Kidney epithelial cell (primary cell): ENCODE measurements at regions not wholly inside any gene's neighbourhood (a gene's known extent, or its start where the extent isn't known, plus 50 kb on each side); places are given as distances from the start of the nearest gene placed in this dataset.

Experiments
- DNase-seq: peaks from one replicate; pipeline ENCODE4 v3.0.0-alpha.2; 2010; ENCODE audit warnings: low read depth
- H3K27me3 ChIP-seq: 2 replicates; pipeline ENCODE4 v1.6.0; 2011; ENCODE audit warnings: low read length; ENCODE audit not compliant: control insufficient read depth, insufficient read depth
- H3K36me3 ChIP-seq: 2 replicates; pipeline ENCODE4 v1.5.1; 2011; ENCODE audit warnings: low read length; ENCODE audit not compliant: control insufficient read depth, insufficient read depth
- H3K4me3 ChIP-seq: 2 replicates; pipeline ENCODE4 v1.5.1; 2011; ENCODE audit warnings: low read depth, mild to moderate bottlenecking, control low read depth, low read length
- CTCF ChIP-seq: IDR thresholded peaks from 2 replicates; pipeline ENCODE4 v1.5.1; 2011; ENCODE audit warnings: mild to moderate bottlenecking, moderate library complexity, low read length, control low read depth, inconsistent platforms; ENCODE audit not compliant: insufficient read depth, poor library complexity, severe bottlenecking

GRCh38 chr20:3309226-3309625, 70.2 kb upstream of the SLC4A11 start:
- Histone ChIP-seq H3K4me3 (no peak overlapping the region), H3K36me3 (no peaks in the 10 kb centered on the region), H3K27me3 (no peaks in the 10 kb centered on the region)
- no peak for TF ChIP-seq CTCF
- no peak for DNase-seq

- H3K27me3 ChIP-seq = no peaks in the 10 kb centered on the region
- no peak for DNase-seq
These were observed 68.7 kb upstream of the SLC4A11 start for GRCh38 chr20:3307725-3308124.

DNA sequence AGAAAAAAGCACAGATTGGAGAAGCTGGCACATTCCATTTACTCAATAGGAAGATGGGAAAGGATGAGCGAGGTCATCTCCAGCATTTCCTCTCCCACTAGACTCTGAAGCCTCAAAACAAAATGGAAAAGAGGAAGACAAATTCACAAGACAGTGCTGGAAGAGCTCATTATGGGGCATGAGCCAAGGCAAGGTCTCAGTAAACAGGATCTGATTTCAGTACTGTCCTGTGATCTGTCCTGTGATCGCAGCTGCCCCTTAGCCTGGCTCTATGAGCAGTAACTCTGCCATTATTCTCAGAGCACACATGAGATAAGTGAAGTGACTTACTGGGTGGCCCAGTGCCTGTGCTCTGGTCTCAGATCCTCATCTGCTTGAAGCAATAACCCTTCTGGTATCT, 68.1 kb upstream of the SLC4A11 start:
- H3K36me3 ChIP-seq = no peaks in the 10 kb centered on the region
- H3K27me3 ChIP-seq = no peaks in the 10 kb centered on the region
- no peak overlapping the region for H3K4me3 ChIP-seq
- no peak for DNase-seq
- TF ChIP-seq CTCF = no peak

More at GRCh38 chr20:3307725-3308124, 68.7 kb upstream of the SLC4A11 start:
- Histone ChIP-seq H3K4me3 (no peak overlapping the region), H3K36me3 (no peaks in the 10 kb centered on the region)
- TF ChIP-seq CTCF = no peak

DNA sequence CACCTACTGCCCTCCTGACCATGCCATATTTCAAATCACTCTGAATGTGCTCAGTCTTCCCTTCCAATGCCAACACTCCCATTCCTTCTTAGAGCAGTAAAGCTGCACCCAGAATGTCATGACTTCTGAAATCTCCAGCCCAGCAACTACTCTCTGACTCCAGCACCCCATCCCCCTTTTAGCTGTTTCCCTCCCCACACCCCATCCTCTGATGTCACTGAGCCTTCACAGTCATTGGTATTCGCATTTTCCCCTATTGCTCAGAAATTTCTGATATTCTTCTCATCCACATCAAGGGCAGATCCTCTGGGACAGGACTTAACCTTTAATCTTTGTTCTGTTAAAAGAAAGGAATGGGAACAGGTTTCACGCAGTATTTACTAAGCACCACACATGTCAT, 67.1 kb upstream of the SLC4A11 start:
- DNase-seq = no peak
- Histone ChIP-seq H3K4me3 (no peak overlapping the region), H3K27me3 (no peaks in the 10 kb centered on the region), H3K36me3 (no peaks in the 10 kb centered on the region)
- no peak for TF ChIP-seq CTCF

GRCh38 chr20:3304456-3304855, 65.5 kb upstream of the SLC4A11 start:
- DNase-seq = no peak

DNA sequence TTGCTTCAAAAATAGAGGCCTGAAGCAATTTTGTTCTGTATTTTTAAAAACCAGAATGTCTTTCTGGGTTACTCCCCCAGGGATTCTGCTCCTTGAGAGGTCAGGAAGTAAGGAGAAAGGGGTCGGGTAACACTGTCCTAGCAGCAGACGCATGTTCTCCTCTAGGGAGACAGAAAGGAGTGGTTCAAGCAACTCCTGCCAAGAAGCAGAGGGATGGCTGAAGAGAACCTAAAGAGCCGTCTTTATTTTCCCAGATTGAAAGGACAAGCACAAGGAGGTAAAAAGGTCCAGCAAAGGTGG, 58.0 kb upstream of the SLC4A11 start:
- no peak for DNase-seq
- no peaks in the 10 kb centered on the region for H3K36me3 ChIP-seq
- no peak overlapping the region for H3K4me3 ChIP-seq
- H3K27me3 ChIP-seq = no peaks in the 10 kb centered on the region
- no peak for TF ChIP-seq CTCF

More at GRCh38 chr20:3304456-3304855, 65.5 kb upstream of the SLC4A11 start:
- H3K36me3 ChIP-seq = no peaks in the 10 kb centered on the region
- TF ChIP-seq CTCF = no peak
- H3K4me3 ChIP-seq = no peak overlapping the region
- H3K27me3 ChIP-seq = no peaks in the 10 kb centered on the region
